Stomach (tissue), 8 donors: ENCODE measurements at regions not wholly inside any gene's neighbourhood (a gene's known extent, or its start where the extent isn't known, plus 50 kb on each side); places are given as distances from the start of the nearest gene placed in this dataset.

Source experiments
- DNase-seq, 2 donors: peaks; one replicate each; pipeline versions ENCODE4 v3.0.0 to v3.0.0-alpha.2; 2013 to 2019
- H3K27ac ChIP-seq, 5 donors: fragments of 200-600 bp in 4 of 5; sonication (generic) in 4 of 5; one replicate each; pipeline ENCODE4 v1.5.1; 2013 to 2019; ENCODE audit warnings: mild to moderate bottlenecking in 1 of 5, moderate library complexity in 1 of 5
- H3K27me3 ChIP-seq, 3 donors: fragments of 200-600 bp; sonication (generic); one replicate each; pipeline ENCODE4 v1.5.1; 2017 to 2019; ENCODE audit warnings: mixed run types in 1 of 3
- H3K36me3 ChIP-seq, 4 donors: fragments of 200-600 bp; sonication (generic); 1 replicate in 3 of 4; 2 replicates in 1 of 4; pipeline ENCODE4 v1.5.1; 2016 to 2019
- H3K4me1 ChIP-seq, 4 donors: fragments of 200-600 bp; sonication (generic); one replicate each; pipeline ENCODE4 v1.5.1; 2016 to 2019
- H3K4me3 ChIP-seq, 4 donors: fragments of 200-600 bp; sonication (generic) in 3 of 4; one replicate each; pipeline ENCODE4 v1.5.1; 2016 to 2019; ENCODE audit warnings: mild to moderate bottlenecking in 1 of 4
- H3K9me3 ChIP-seq, 4 donors: fragments of 200-600 bp; sonication (generic); one replicate each; pipeline ENCODE4 v1.5.1; 2016 to 2019
- EP300 ChIP-seq: sonication (generic); formaldehyde crosslinking; IDR thresholded peaks from one replicate; pipeline ENCODE4 v1.6.1; 2017; ENCODE audit warnings: antibody characterized with exemption
- POLR2A ChIP-seq, 4 donors: fragments of 450-650 bp; IDR thresholded peaks; one replicate each; pipeline ENCODE4 v1.6.1; 2016; ENCODE audit warnings: antibody characterized with exemption in 4 of 4, control low read depth in 2 of 4, mild to moderate bottlenecking in 1 of 4, moderate library complexity in 1 of 4
- POLR2AphosphoS5 ChIP-seq, 3 donors: sonication (generic); formaldehyde crosslinking; IDR thresholded peaks; one replicate each; pipeline ENCODE4 v1.6.1; 2016; ENCODE audit warnings: antibody characterized with exemption in 3 of 3
- WGBS, 5 donors: extraction: QIAGEN DNeasy Blood & Tissue Kit in 3 of 5; methylation state at CpG; one replicate each; pipeline versions ENCODE4 v1.1.5 to v1.1.7; 2013 to 2018; 5-methylcytosine and 5-hydroxymethylcytosine counted together
- intact Hi-C: fragments of 100-400 bp; cut with DNase I; formaldehyde crosslinking; loops from one replicate; pipeline ENCODE4 v1.15.1; 2023; ENCODE audit warnings: low total_unique reads
- TF ChIP-seq, protein P1 (sequence below), 7 experiments: fragments of 450-650 bp in 4 of 7; fragments of 200-600 bp in 3 of 7; sonication (generic) in 3 of 7; IDR thresholded peaks; one replicate each; pipeline ENCODE4 v1.5.1; 2016 to 2019; ENCODE audit warnings: antibody characterized with exemption in 7 of 7, control low read depth in 2 of 7, mild to moderate bottlenecking in 1 of 7
- donor health status: healthy with polysubstance abuse.
- donor health status: Bipolar disorder and iron deficiency.
- donor health status: healthy.

DNA sequence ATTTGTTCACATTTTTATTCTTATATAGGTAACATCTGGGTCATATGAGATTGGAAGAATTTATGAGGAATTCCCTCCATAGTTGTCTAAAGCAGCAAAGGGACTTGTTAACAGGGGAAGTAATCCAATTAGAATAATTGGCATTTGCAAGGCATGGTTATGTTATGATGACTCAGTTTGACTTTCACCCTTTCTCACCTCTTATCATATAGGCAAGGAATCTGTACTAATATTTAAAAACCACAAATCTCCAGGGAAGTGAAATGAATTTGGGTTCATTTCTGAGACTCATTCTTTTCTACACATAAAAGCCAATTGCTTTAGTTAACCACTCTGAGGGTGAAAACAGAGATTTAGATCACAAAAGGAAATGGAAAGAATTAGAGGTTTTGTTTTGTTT is 281.5 kb upstream of the DKK2 start:
- no peak overlapping the region for H3K4me3 ChIP-seq
- no peaks in the 10 kb centered on the region for H3K9me3 ChIP-seq
- H3K36me3 ChIP-seq = no peaks in the 10 kb centered on the region
- H3K4me1 ChIP-seq = no peaks in the 10 kb centered on the region
- no peak for DNase-seq
- TF ChIP-seq EP300 (no peak), POLR2A (IDR thresholded peaks at IDR 0.05) (no peak), POLR2AphosphoS5 (IDR thresholded peaks at IDR 0.05) (no peak)
- TF ChIP-seq, protein P1, sequence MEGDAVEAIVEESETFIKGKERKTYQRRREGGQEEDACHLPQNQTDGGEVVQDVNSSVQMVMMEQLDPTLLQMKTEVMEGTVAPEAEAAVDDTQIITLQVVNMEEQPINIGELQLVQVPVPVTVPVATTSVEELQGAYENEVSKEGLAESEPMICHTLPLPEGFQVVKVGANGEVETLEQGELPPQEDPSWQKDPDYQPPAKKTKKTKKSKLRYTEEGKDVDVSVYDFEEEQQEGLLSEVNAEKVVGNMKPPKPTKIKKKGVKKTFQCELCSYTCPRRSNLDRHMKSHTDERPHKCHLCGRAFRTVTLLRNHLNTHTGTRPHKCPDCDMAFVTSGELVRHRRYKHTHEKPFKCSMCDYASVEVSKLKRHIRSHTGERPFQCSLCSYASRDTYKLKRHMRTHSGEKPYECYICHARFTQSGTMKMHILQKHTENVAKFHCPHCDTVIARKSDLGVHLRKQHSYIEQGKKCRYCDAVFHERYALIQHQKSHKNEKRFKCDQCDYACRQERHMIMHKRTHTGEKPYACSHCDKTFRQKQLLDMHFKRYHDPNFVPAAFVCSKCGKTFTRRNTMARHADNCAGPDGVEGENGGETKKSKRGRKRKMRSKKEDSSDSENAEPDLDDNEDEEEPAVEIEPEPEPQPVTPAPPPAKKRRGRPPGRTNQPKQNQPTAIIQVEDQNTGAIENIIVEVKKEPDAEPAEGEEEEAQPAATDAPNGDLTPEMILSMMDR (IDR thresholded peaks at IDR 0.05) = no peak
- H3K27ac ChIP-seq = no peak overlapping the region
- intact Hi-C loops = no loop called here
- no peaks in the 10 kb centered on the region for H3K27me3 ChIP-seq

DNA sequence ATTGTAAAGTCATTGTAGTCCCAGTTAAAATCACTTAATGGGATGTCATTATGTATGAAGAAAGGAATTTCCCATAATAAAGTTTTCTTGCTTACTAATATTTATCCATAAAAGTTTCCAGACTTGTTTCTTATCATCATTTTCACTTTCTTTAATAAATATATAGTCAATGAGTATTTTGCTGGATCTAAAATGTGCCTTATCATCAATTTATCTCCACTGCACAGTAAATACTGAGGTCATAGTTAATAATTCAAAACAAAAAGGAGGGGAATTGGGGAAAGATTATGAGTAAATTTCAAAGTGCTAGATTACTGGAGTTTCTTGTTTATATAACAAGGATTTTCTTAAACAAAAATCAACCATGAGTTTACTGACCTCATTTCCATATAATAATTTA is 279.5 kb upstream of the DKK2 start:
- intact Hi-C loops = no loop called here
- Histone ChIP-seq H3K4me3 (no peak overlapping the region), H3K4me1 (no peaks in the 10 kb centered on the region), H3K27me3 (no peaks in the 10 kb centered on the region), H3K36me3 (no peaks in the 10 kb centered on the region), H3K9me3 (no peaks in the 10 kb centered on the region), H3K27ac (no peak overlapping the region)
- no peak for DNase-seq
- no peak for TF ChIP-seq POLR2AphosphoS5 (IDR thresholded peaks at IDR 0.05)
- no peak for TF ChIP-seq POLR2A (IDR thresholded peaks at IDR 0.05)
- TF ChIP-seq, protein P1 (IDR thresholded peaks at IDR 0.05) = no peak
- TF ChIP-seq EP300 = no peak

DNA sequence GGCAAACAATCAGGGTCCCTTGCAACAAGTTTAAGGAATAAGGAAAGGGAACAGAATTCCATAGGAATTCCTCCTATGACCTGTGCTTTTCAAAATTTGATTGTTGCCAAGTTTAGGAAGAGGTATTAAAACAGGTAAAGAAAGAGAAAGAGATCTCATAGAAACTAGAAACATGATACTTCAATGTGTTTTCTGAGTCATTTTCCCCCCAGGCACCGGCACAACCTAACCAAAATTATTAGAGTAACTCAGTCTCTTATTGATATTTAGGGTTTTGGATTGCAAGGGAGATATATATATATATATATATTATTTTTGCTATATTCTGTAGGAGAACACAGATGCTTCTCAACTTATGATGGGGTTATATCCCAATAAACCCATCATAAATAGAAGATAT is 278.0 kb upstream of the DKK2 start:
- no peak for DNase-seq
- 84 to 95% (median 90%) methylated on average over 1 of the region's 1 CpG for WGBS, 5 donors
- no peaks in the 10 kb centered on the region for H3K27me3 ChIP-seq
- H3K27ac ChIP-seq = no peak overlapping the region
- H3K4me3 ChIP-seq = no peak overlapping the region
- no peaks in the 10 kb centered on the region for H3K36me3 ChIP-seq
- intact Hi-C loops = no loop called here
- TF ChIP-seq, protein P1 (IDR thresholded peaks at IDR 0.05) = no peak
- TF ChIP-seq POLR2A (IDR thresholded peaks at IDR 0.05) = no peak
- TF ChIP-seq POLR2AphosphoS5 (IDR thresholded peaks at IDR 0.05) = no peak
- H3K9me3 ChIP-seq = no peaks in the 10 kb centered on the region
- no peaks in the 10 kb centered on the region for H3K4me1 ChIP-seq

DNA sequence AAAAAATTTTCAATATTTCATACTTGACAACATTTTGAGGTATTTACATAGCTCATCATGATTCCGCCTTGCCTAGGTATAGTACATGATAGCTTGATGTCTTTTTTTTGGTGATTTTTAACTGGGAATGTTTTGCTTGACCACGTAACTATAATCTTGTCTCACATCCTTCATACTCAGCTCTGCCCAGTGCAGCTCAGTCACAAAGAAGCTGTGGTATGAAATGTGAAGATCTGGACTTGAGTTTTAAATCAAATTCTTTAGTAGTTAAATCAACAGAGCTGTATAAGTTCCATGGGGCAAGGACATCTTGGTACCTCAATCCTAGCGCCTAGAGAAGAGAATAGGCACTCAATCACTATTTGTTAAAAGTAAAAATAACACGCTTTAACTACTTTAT is 276.3 kb upstream of the DKK2 start:
- no peaks in the 10 kb centered on the region for H3K4me1 ChIP-seq
- H3K9me3 ChIP-seq = no peaks in the 10 kb centered on the region
- no peaks in the 10 kb centered on the region for H3K27me3 ChIP-seq
- H3K27ac ChIP-seq = no peak overlapping the region
- no peaks in the 10 kb centered on the region for H3K36me3 ChIP-seq
- intact Hi-C loops = no loop called here
- DNase-seq = no peak
- H3K4me3 ChIP-seq = no peak overlapping the region
- TF ChIP-seq EP300 (no peak), POLR2A (IDR thresholded peaks at IDR 0.05) (no peak), POLR2AphosphoS5 (IDR thresholded peaks at IDR 0.05) (no peak)
- TF ChIP-seq, protein P1 (IDR thresholded peaks at IDR 0.05) = no peak
- WGBS, 5 donors = 82 to 91% (median 85%) methylated on average over 4 of the region's 4 CpGs
